Smooth muscle cell (in vitro differentiated cells): ENCODE measurements at regions not wholly inside any gene's neighbourhood (a gene's known extent, or its start where the extent isn't known, plus 50 kb on each side); places are given as distances from the start of the nearest gene placed in this dataset.

Source experiments
- DNase-seq: peaks from one replicate; lab custom pipeline; 2025; ENCODE audit not compliant: unreplicated experiment; lab: John Stamatoyannopoulos, UW
- H2AFZ ChIP-seq: fragments of 200-600 bp; sonication (generic); 2 replicates; pipeline ENCODE4 v1.6.0; 2016; ENCODE audit warnings: antibody characterized with exemption, low read depth, mild to moderate bottlenecking
- H3F3A ChIP-seq: fragments of 200-600 bp; sonication (generic); 2 replicates; pipeline ENCODE4 v1.6.0; 2017; ENCODE audit warnings: antibody characterized with exemption, low read depth
- H3K27ac ChIP-seq: fragments of 200-600 bp; sonication (generic); 2 replicates; pipeline ENCODE4 v1.5.1; 2016; ENCODE audit warnings: low read depth, mild to moderate bottlenecking
- H3K27me3 ChIP-seq: fragments of 200-600 bp; sonication (generic); 2 replicates; pipeline ENCODE4 v1.6.1; 2016; ENCODE audit warnings: low read depth, mild to moderate bottlenecking
- H3K36me3 ChIP-seq: fragments of 200-600 bp; sonication (generic); 2 replicates; pipeline ENCODE4 v1.5.1; 2016; ENCODE audit warnings: low read depth
- H3K4me1 ChIP-seq: fragments of 200-600 bp; sonication (generic); 2 replicates; pipeline ENCODE4 v1.5.1; 2016; ENCODE audit warnings: low read depth
- H3K4me2 ChIP-seq: fragments of 200-600 bp; sonication (generic); 2 replicates; pipeline ENCODE4 v1.6.0; 2016; ENCODE audit warnings: mild to moderate bottlenecking
- H3K4me3 ChIP-seq: fragments of 200-600 bp; sonication (generic); 2 replicates; pipeline ENCODE4 v1.5.1; 2016; ENCODE audit warnings: mild to moderate bottlenecking
- H3K79me2 ChIP-seq: fragments of 200-600 bp; sonication (generic); 2 replicates; pipeline ENCODE4 v1.6.0; 2016; ENCODE audit warnings: low read depth, mild to moderate bottlenecking
- H3K9ac ChIP-seq: fragments of 200-600 bp; sonication (generic); 2 replicates; pipeline ENCODE4 v1.6.0; 2016; ENCODE audit warnings: low read depth
- H3K9me3 ChIP-seq: fragments of 200-600 bp; sonication (generic); replicated peaks from 2 replicates; pipeline ENCODE4 v1.5.1; 2016; ENCODE audit warnings: low read depth
- H4K20me1 ChIP-seq: fragments of 200-600 bp; sonication (generic); 2 replicates; pipeline ENCODE4 v1.6.0; 2016; ENCODE audit warnings: low read depth
- CTCF ChIP-seq: fragments of 200-600 bp; sonication (generic); IDR thresholded peaks from 2 replicates; pipeline ENCODE4 v1.5.1; 2017; ENCODE audit warnings: borderline replicate concordance, mild to moderate bottlenecking, antibody characterized with exemption; ENCODE audit not compliant: insufficient read depth, poor library complexity, severe bottlenecking
- whole genome bisulfite sequencing: methylation state at CpG from one replicate; pipeline ENCODE4 v1.1.7; 2016; ENCODE audit warnings: low lambda C conversion rate; 5-methylcytosine and 5-hydroxymethylcytosine counted together

GRCh38 chr5:97550164-97550563, 367.1 kb upstream of the RIOK2 start:
- H3F3A ChIP-seq, result no peaks in the 10 kb centered on the region
- 21% methylated on average over 1 of the region's 1 CpG for WGBS
- H3K9ac ChIP-seq, result no peak overlapping the region
- no peaks in the 10 kb centered on the region for H3K27me3 ChIP-seq
- no peaks in the 10 kb centered on the region for H3K9me3 ChIP-seq
- H3K36me3 ChIP-seq, result no peaks in the 10 kb centered on the region
- H3K4me2 ChIP-seq, result no peak overlapping the region
- H3K4me3 ChIP-seq, result no peak overlapping the region
- TF ChIP-seq CTCF, result no peak
- no peak overlapping the region for H2AFZ ChIP-seq
- DNase-seq, result no peak
- no peaks in the 10 kb centered on the region for H4K20me1 ChIP-seq
- no peaks in the 10 kb centered on the region for H3K4me1 ChIP-seq
- no peaks in the 10 kb centered on the region for H3K79me2 ChIP-seq
- no peak overlapping the region for H3K27ac ChIP-seq

- Histone ChIP-seq H3K79me2 (no peaks in the 10 kb centered on the region), H3K4me3 (no peak overlapping the region), H3K9ac (no peak overlapping the region), H3K4me2 (no peak overlapping the region), H3K27ac (no peak overlapping the region), H3K36me3 (no peaks in the 10 kb centered on the region), H3F3A (no peaks in the 10 kb centered on the region), H3K27me3 (no peaks in the 10 kb centered on the region), H4K20me1 (no peaks in the 10 kb centered on the region), H2AFZ (no peak overlapping the region), H3K9me3 (no peaks in the 10 kb centered on the region), H3K4me1 (no peaks in the 10 kb centered on the region)
- DNase-seq, result no peak
- 80% methylated on average over 2 of the region's 2 CpGs for WGBS
- no peak for TF ChIP-seq CTCF
Observed at GRCh38 chr5:97550818-97551217, 367.8 kb upstream of the RIOK2 start.

- Histone ChIP-seq H3F3A (no peaks in the 10 kb centered on the region), H3K9me3 (no peaks in the 10 kb centered on the region), H3K9ac (no peak overlapping the region), H4K20me1 (no peaks in the 10 kb centered on the region), H3K36me3 (no peaks in the 10 kb centered on the region), H3K27ac (no peak overlapping the region), H3K79me2 (no peaks in the 10 kb centered on the region), H3K4me3 (no peak overlapping the region), H2AFZ (no peak overlapping the region), H3K4me1 (no peaks in the 10 kb centered on the region), H3K27me3 (no peaks in the 10 kb centered on the region), H3K4me2 (no peak overlapping the region)
- no peak for DNase-seq
- WGBS, result 88% methylated on average over 2 of the region's 2 CpGs
- no peak for TF ChIP-seq CTCF
Observed at GRCh38 chr5:97553604-97554452, 370.8 kb upstream of the RIOK2 start.
